WTC11 (cell line): ENCODE measurements at regions not wholly inside any gene's neighbourhood (a gene's known extent, or its start where the extent isn't known, plus 50 kb on each side); places are given as distances from the start of the nearest gene placed in this dataset.

Experiments used
- ATAC-seq: fragments of 200-7000 bp; cut with Tn5 transposase; 2 replicates; pipeline ENCODE4 v1.10.0; 2021; ENCODE audit warnings: mild to moderate bottlenecking, moderate library complexity
- CTCF ChIA-PET: fragments of 300-600 bp; sonication (Branson Sonifier 250); formaldehyde crosslinking; loops from one replicate; lab custom pipeline; 2021; ENCODE audit warnings: antibody characterized with exemption; lab: Charles Lee
- POLR2A ChIA-PET: fragments of 350-600 bp; sonication (Branson Sonifier 250); formaldehyde crosslinking; loops from one replicate; lab custom pipeline; 2021; ENCODE audit warnings: antibody characterized with exemption; lab: Charles Lee
- DNase-seq: peaks from one replicate; pipeline ENCODE4 v3.0.0; 2021; ENCODE audit warnings: low spot score
- H3K27ac Mint-ChIP-seq: 2 replicates; pipeline ENCODE4 v1.8.0; 2021; ENCODE audit warnings: mixed read lengths
- H3K27me3 Mint-ChIP-seq: 2 replicates; pipeline ENCODE4 v1.8.0; 2021; ENCODE audit warnings: low read depth, mild to moderate bottlenecking, moderate library complexity, mixed read lengths
- H3K36me3 Mint-ChIP-seq: 2 replicates; pipeline ENCODE4 v1.8.0; 2021; ENCODE audit warnings: mixed read lengths
- H3K4me1 Mint-ChIP-seq: 2 replicates; pipeline ENCODE4 v1.8.0; 2022; ENCODE audit warnings: mixed read lengths
- H3K4me3 Mint-ChIP-seq: 2 replicates; pipeline ENCODE4 v1.8.0; 2021; ENCODE audit warnings: mild to moderate bottlenecking, moderate library complexity, mixed read lengths
- H3K9me3 Mint-ChIP-seq: 2 replicates; pipeline ENCODE4 v1.8.0; 2021; ENCODE audit warnings: mixed read lengths
- ARID4B ChIP-seq: sonication (generic); formaldehyde crosslinking; IDR thresholded peaks from 2 replicates; pipeline ENCODE4 v1.8.0; 2023; ENCODE audit warnings: missing genetic modification reagents, mild to moderate bottlenecking, borderline replicate concordance
- CBFB ChIP-seq: sonication (generic); formaldehyde crosslinking; IDR thresholded peaks from 2 replicates; pipeline ENCODE4 v1.8.1; 2022; ENCODE audit warnings: mild to moderate bottlenecking, low read depth, missing genetic modification reagents
- CREB1 ChIP-seq: sonication (generic); formaldehyde crosslinking; IDR thresholded peaks from 2 replicates; pipeline ENCODE4 v1.8.0; 2023; ENCODE audit warnings: mild to moderate bottlenecking, missing genetic modification reagents
- ERG ChIP-seq: fragments of 250-450 bp; sonication (Bioruptor Pico); IDR thresholded peaks from 2 replicates; pipeline ENCODE4 v1.8.0; 2021; ENCODE audit warnings: mild to moderate bottlenecking
- FOXJ3 ChIP-seq: sonication (generic); formaldehyde crosslinking; IDR thresholded peaks from 2 replicates; pipeline ENCODE4 v1.9.0; 2021; ENCODE audit warnings: missing genetic modification reagents, mild to moderate bottlenecking, borderline replicate concordance
- FOXK1 ChIP-seq: sonication (generic); formaldehyde crosslinking; IDR thresholded peaks from 2 replicates; pipeline ENCODE4 v1.8.0; 2022; ENCODE audit warnings: mild to moderate bottlenecking, moderate library complexity, missing genetic modification reagents
- JAZF1 ChIP-seq: fragments of 250-450 bp; sonication (Bioruptor Pico); IDR thresholded peaks from 2 replicates; pipeline ENCODE4 v1.9.0; 2021; ENCODE audit warnings: moderate library complexity, mild to moderate bottlenecking, inconsistent platforms
- JUN ChIP-seq: sonication (generic); formaldehyde crosslinking; IDR thresholded peaks from 2 replicates; pipeline ENCODE4 v1.8.0; 2023; ENCODE audit warnings: mild to moderate bottlenecking, missing genetic modification reagents
- MAX ChIP-seq: sonication (generic); formaldehyde crosslinking; IDR thresholded peaks from 2 replicates; pipeline ENCODE4 v1.8.0; 2022; ENCODE audit warnings: mild to moderate bottlenecking, missing genetic modification reagents
- NFYB ChIP-seq: sonication (generic); formaldehyde crosslinking; conservative IDR thresholded peaks from 2 replicates; pipeline ENCODE4 v1.8.0; 2022; ENCODE audit warnings: low read depth, missing genetic modification reagents
- NR2C2 ChIP-seq: sonication (generic); formaldehyde crosslinking; IDR thresholded peaks from 2 replicates; pipeline ENCODE4 v1.8.0; 2022; ENCODE audit warnings: mild to moderate bottlenecking, missing genetic modification reagents
- NR3C1 ChIP-seq: sonication (generic); formaldehyde crosslinking; conservative IDR thresholded peaks from 2 replicates; pipeline ENCODE4 v1.8.1; 2023; ENCODE audit warnings: low read depth, mild to moderate bottlenecking, missing genetic modification reagents
- PRDM15 ChIP-seq: sonication (generic); formaldehyde crosslinking; IDR thresholded peaks from 2 replicates; pipeline ENCODE4 v1.8.0; 2022; ENCODE audit warnings: missing genetic modification reagents
- RORB ChIP-seq: fragments of 250-450 bp; sonication (Bioruptor Pico); IDR thresholded peaks from 2 replicates; pipeline ENCODE4 v1.9.0; 2021; ENCODE audit warnings: mild to moderate bottlenecking
- SP1 ChIP-seq: sonication (generic); formaldehyde crosslinking; conservative IDR thresholded peaks from 2 replicates; pipeline ENCODE4 v1.8.1; 2022; ENCODE audit warnings: missing genetic modification reagents
- USF2 ChIP-seq: sonication (generic); formaldehyde crosslinking; IDR thresholded peaks from 2 replicates; pipeline ENCODE4 v1.8.1; 2023; ENCODE audit warnings: mild to moderate bottlenecking, missing genetic modification reagents, moderate library complexity
- ZNF121 ChIP-seq: sonication (generic); formaldehyde crosslinking; IDR thresholded peaks from 2 replicates; pipeline ENCODE4 v1.8.0; 2023; ENCODE audit warnings: missing genetic modification reagents
- ZNF416 ChIP-seq: fragments of 250-450 bp; sonication (Bioruptor Pico); IDR thresholded peaks from 2 replicates; pipeline ENCODE4 v1.9.0; 2021; ENCODE audit warnings: mild to moderate bottlenecking, inconsistent platforms
- ZNF425 ChIP-seq: fragments of 250-450 bp; sonication (Bioruptor Pico); conservative IDR thresholded peaks from 2 replicates; pipeline ENCODE4 v1.9.0; 2021; ENCODE audit warnings: mild to moderate bottlenecking
- ZSCAN18 ChIP-seq: fragments of 250-450 bp; sonication (Bioruptor Pico); IDR thresholded peaks from 2 replicates; pipeline ENCODE4 v2.1.2; 2022; ENCODE audit warnings: mild to moderate bottlenecking, moderate library complexity

GRCh38 chr21:20388400-20388799 lies 609.8 kb upstream of the NCAM2 start:
- Mint-ChIP-seq H3K36me3 (0 out of 2 replicates have a peak, but pooled peaks cover 8% of the 10 kb centered on the region), H3K27ac (no peak overlapping the region), H3K4me1 (no peaks in the 10 kb centered on the region), H3K9me3 (peaks cover 16% of the 10 kb centered on the region), H3K4me3 (no peak overlapping the region), H3K27me3 (no peaks in the 10 kb centered on the region)
- peak; percentile 12 for DNase-seq
- ChIA-PET POLR2A (no interaction called here), CTCF (no interaction called here)
- no peak for TF ChIP-seq ZNF416 (CRISPR knock-in tag)
- TF ChIP-seq CREB1 (CRISPR knock-in tag), result no peak
- TF ChIP-seq SP1 (CRISPR knock-in tag), result no peak
- no peak for TF ChIP-seq ARID4B (CRISPR knock-in tag)
- TF ChIP-seq USF2 (CRISPR knock-in tag), result no peak
- TF ChIP-seq MAX (CRISPR knock-in tag), result no peak
- no peak for TF ChIP-seq FOXJ3
- TF ChIP-seq CBFB (CRISPR knock-in tag), result no peak
- no peak for TF ChIP-seq FOXK1
- no peak for TF ChIP-seq ERG (CRISPR knock-in tag)
- TF ChIP-seq NFYB (CRISPR knock-in tag), result no peak
- no peak for TF ChIP-seq JUN (CRISPR knock-in tag)
- no peak for TF ChIP-seq ZNF425
- no peak for TF ChIP-seq NR3C1 (CRISPR knock-in tag)
- TF ChIP-seq NR2C2 (CRISPR knock-in tag), result no peak
- no peak for TF ChIP-seq ZSCAN18 (CRISPR knock-in tag)
- TF ChIP-seq ZNF121 (CRISPR knock-in tag), result no peak
- TF ChIP-seq RORB (CRISPR knock-in tag), result no peak
- TF ChIP-seq PRDM15 (CRISPR knock-in tag), result no peak
- no peak for TF ChIP-seq JAZF1 (CRISPR knock-in tag)
- ATAC-seq, result peak; percentile 30; the same call in 1 of the 2 replicates
